Endothelial cell of hepatic sinusoid (primary cell): ENCODE measurements at regions not wholly inside any gene's neighbourhood (a gene's known extent, or its start where the extent isn't known, plus 50 kb on each side); places are given as distances from the start of the nearest gene placed in this dataset.
"Not testable (repeated sequence)": the region's sequence is repeated elsewhere in the genome, so short reads cannot be mapped to it uniquely, and the experiment has no call there.

Experiments
- in situ Hi-C: cut with HindIII; loops from 2 replicates; pipeline ENCODE4 v1.10.0; 2017; ENCODE audit warnings: low sequenced_read_pairs

DNA sequence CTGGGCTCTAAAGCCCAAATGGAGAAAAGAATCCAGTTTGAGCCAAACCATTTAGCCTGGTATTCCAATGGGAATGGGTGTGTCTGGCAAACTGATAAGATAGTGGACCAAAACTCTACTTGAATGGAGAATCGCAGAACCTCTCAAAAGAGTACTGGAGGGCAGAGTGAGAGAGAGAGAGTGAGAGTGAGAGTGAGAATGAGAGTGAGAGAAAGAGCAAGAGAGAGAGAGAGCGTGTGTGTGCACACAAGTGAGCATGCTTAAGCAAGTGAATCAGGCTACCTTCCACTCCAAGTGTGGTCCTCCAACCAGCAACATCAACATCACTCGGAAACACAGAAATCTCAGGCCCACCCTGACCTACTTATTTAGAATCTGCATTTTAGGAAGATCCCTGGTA is 58.8 kb downstream of the UQCRFS1 start:
- in situ Hi-C loops, result no loop called here

DNA sequence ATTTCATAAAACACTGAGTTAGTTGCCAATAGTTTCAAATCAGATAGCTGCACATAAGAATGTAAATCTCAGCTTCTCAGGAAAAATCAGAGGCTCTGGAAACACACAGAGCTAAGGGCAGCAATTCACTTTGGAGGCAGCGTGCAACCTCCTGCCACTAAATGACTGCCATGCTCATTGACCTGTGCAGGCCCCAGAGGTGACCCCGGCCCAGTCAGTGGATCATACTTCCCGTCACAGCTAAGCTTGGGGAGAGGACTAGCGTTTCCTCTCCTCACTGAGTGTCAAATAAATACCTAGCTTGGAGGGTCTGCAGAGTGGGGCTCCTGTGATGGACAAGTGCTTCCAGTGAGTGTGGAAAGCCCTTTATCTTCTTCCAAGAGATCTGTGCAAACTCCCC is 67.2 kb downstream of the UQCRFS1 start:
- in situ Hi-C loops, result no loop called here

DNA sequence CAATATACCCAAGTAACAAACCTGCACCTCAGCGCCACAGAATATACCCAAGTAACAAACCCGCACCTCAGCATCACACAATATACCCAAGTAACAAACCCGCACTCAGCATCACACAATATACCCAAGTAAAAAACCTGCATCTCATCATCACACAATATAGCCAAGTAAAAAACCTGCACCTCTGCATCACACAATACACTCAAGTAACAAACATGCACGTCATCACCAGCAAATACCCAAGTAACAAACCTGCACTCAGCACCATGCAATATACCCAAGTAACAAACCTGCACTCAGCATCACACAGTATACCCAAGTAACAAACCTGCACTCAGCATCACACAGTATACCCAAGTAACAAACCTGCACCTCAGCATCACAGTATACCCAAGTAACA is 69.8 kb downstream of the UQCRFS1 start:
- in situ Hi-C loops, result no loop called here

DNA sequence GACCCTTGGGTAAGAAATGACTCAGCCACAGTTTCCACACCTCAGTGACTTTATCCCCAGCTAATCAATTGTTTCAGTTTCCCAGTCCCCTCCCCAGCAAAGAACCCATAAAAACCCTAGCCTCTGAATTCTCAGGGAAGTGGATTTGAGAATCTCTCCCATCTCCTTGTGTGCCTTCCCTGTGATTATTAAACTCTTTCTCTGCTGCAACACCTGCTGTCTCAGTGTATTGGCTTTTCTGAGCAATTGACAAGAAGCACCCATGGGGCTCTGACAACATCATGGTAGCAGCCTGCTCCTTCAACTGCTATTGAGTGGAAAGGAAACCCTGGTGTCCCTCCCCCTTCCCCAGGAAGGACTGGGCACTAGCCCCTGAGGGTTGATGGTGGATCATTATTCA is 73.7 kb downstream of the UQCRFS1 start:
- in situ Hi-C loops, result no loop called here

- in situ Hi-C loops, result not testable (repeated sequence)
Observed at GRCh38 chr19:29138206-29138605, 74.7 kb downstream of the UQCRFS1 start.

GRCh38 chr19:29131456-29131855 is 81.5 kb downstream of the UQCRFS1 start:
- in situ Hi-C loops, result no loop called here

GRCh38 chr19:29129148-29129547 is 83.8 kb downstream of the UQCRFS1 start:
- in situ Hi-C loops, result no loop called here

DNA sequence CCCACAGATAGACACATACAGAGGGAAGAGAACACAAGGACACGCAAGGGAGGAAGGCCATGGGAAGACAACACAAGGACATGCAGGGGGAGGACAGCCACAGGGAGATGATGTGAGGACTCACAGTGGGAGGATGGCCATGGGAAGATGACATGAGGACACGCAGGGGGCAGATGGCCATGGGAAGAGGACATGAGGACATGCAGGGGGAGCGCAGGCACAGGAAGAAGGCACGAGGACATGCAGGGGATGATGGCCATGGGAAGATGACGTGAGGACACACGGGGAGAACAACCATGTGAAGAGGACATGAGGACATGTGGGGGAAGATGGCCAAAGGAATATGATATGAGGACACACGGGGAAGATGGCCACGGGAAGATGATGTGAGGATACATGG is 84.7 kb downstream of the UQCRFS1 start:
- in situ Hi-C loops, result no loop called here

DNA sequence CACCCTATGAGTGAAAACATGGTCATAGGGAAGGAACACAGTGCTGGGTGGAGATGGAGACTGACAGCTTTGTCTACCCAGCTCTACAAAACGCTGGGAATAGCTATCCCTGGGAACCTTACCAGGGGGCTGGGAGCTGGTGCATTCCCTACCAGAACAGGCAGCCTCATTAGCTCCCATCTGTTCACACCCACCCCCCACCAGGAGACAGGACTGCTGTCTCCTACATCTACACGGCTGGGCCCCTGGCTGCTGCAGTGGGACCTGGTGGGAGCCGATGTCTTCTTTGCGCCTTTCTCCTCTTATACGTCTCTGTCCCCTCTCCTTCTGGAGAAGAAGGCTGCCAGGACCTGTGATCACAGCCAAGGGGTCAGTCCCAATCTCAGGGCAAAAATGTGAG is 90.8 kb downstream of the UQCRFS1 start:
- in situ Hi-C loops, result no loop called here

DNA sequence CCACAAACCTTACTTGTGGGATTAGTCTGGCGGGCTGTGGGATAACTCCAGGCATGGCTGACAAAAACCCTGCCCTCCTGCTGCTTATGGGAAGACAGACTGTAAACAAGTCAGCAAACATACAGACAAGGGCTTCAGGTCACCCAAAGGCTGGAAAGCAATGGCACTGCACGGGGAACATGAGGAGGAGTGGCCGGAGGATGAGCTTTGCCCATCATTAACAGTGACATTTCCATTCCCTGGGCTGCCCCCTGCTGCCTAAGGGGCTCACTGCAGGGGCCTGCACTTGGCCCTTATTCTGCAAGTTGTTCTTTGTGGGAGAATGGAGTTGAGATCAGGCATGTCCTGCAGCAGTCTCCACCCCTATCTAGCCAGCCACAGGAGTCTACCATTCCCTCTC is 91.3 kb downstream of the UQCRFS1 start:
- in situ Hi-C loops, result no loop called here

GRCh38 chr19:29120466-29120865 is 92.5 kb downstream of the UQCRFS1 start:
- in situ Hi-C loops, result no loop called here

- in situ Hi-C loops, result loop anchor here (5.0 kb wide), 1 partner anchor 68 kb away; no protein-coding TSS in a partner anchor
Observed at GRCh38 chr19:29119590-29119989, 93.4 kb downstream of the UQCRFS1 start.

DNA sequence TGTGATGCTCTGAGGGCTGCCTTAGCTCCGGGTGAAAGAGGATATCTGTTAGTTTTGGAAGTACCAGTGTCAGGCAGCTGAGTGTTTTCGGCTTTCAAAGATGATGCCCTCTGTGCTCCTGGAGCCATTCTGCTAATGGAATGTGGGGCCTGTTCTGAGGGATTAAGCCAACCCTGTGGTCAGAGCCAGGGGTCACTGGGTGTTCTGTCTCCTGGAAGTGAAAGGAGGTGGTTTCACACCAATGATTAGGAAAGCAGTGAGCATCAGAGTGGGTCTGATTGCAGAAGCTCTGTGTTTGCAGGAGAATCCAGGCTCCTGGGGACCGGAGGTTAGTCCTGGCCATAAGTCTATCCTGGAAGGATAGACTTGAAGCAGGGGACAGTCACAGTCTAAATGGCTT is 94.6 kb downstream of the UQCRFS1 start:
- in situ Hi-C loops, result loop anchor here (5.0 kb wide), 1 partner anchor 69 kb away; no protein-coding TSS in a partner anchor

DNA sequence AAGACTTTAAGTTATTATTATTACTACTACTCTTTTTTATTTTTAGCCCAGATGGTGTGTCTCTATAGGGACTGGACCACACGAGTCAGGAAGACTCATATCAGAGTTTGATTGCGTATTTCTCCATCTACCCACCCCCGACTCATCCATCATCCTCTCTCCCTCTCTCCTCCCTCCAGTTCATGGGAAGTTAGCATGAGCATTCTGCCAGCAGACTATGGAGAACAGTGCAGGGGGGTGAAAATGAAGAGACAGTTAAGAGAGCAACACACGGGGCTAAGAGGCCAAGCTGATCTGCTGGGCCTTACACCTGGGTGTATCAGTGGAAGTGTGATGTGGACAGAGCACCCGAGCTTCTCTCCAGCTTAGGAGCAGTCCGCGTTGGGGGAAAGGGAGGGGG is 95.0 kb downstream of the UQCRFS1 start:
- in situ Hi-C loops, result loop anchor here (5.0 kb wide), 1 partner anchor 69 kb away; no protein-coding TSS in a partner anchor

DNA sequence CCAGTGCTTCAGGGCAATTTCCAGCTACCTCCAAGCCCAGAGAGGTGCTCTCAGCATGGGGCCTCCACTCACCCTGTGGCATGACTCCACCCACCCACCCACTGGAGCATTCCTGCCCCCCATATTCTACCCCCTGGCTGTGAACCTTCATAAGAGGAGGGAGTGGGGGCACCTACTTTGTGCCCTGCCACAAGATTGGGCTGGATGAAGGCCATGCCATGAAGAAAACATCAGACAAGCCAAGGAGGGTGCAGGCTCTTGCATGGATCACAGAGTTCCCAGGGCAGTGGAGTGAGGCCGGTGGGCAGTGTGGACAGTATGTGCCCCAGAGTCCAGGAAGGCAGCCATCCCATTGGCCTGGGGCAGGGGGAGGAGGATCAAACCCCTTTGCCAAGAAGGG is 97.8 kb downstream of the UQCRFS1 start:
- in situ Hi-C loops, result loop anchor here (5.0 kb wide), 1 partner anchor 72 kb away; no protein-coding TSS in a partner anchor

DNA sequence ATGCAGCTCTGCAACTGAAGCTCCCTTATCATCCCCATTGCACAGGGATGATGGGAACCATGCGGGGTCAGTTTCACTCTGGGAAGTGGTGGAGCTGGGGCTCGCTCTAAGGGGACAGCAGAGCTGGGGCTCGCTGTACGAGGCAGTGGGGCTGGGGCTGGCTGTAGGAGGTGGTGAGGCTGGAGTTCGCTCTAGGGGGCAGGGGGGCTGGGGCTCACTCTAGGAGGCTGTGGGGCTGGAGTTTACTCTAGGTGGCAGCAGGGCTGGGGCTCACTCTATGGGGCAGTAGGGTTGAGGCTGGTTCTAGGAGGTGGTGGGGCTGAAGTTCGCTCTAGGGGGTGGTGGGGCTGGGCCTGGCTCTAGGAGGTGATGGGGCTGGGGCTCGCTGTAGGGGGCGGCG is 99.1 kb downstream of the UQCRFS1 start:
- in situ Hi-C loops, result no loop called here

GRCh38 chr19:29111576-29111975 is 101.4 kb downstream of the UQCRFS1 start:
- in situ Hi-C loops, result no loop called here

GRCh38 chr19:29107831-29108230 is 105.1 kb downstream of the UQCRFS1 start:
- in situ Hi-C loops, result no loop called here

- in situ Hi-C loops, result no loop called here
Observed at GRCh38 chr19:29106346-29106885, 106.5 kb downstream of the UQCRFS1 start.

DNA sequence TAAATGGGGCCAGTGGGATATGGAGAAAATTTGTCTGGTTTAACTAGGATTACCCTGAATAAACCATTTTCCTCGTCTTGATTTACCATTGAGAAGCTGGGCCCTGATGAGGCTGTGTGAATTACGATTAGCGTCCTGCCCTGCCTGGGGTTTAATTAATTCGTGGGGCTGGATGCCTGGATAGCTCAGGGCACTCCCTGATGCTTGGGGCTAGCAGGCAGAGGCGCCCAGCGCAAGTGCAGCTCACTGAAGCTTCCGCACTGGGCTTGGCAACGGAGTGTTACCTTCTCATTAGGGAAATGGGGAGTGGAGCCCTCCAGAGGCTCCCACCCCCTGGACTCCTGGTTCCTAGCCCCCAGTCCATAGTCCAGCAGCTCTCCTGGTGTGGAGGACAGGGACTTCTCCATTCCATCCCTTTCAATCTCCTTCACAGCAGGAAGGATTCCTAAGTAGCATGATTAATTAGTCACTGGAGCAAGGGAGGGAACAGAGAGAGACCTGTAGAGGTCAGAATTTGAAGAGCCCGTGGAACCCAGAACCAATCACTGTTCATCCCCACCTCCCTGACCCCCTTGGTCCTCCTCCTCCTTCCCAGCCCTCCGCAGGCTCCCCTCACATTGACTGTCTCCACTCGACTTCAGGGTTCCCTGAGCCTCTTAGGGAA is 107.2 kb downstream of the UQCRFS1 start:
- in situ Hi-C loops, result no loop called here

- in situ Hi-C loops, result no loop called here
Observed at GRCh38 chr19:29104605-29105241, 108.2 kb downstream of the UQCRFS1 start.

DNA sequence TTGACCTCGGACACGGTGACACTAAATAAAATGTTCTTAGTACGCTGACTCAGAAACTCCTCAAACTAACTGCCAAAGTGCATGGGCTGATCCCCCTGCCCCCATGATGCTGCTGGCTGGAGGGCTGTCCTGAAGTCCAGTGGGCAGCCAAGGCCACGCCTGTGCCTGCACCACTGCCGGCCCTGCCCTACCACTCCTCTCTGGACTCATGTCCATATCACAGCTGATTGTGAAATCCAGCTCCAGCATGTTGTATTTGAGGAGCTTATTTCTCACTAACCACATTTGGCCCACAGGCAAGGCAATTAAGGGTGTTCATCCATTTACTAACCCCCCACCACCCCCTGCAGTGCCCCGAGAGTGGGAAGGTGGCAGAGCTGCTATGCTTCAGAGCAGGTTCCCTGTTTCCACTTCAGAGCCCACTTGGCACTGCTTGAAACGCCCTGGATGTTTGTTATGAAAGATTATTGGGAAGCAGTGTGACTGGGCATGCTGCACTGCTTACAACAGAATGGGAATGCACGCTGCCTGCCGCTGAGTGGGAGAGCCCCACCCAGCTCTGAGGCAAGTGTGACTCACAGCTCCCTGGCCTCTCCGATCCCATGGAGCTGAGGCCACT is 114.0 kb downstream of the UQCRFS1 start:
- in situ Hi-C loops, result loop anchor here (5.0 kb wide), 1 partner anchor 107 kb away; no protein-coding TSS in a partner anchor
